ENCODE measurements at regions not wholly inside any gene's neighbourhood (a gene's known extent, or its start where the extent isn't known, plus 50 kb on each side); places are given as distances from the start of the nearest gene placed in this dataset.

DNA sequence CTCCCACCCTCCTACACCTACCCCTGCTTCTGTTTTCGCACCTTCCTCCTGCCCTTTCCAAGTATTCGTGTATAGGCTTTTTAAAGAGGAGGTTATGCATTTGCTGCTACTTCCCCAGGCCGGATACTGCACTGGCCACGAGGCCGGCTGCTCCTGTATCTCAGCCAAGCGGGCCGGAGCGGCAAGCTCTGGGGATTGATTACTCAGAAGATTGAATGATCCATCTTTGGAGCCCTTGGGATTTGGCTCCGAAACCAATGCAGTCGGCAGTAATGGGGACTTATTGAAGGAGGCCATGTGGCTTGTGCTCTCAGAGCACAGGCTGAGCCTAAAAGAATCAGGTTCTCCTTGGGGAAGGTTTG is 405.3 kb downstream of the TLE4 start:
- TF ChIP-seq, protein P1, sequence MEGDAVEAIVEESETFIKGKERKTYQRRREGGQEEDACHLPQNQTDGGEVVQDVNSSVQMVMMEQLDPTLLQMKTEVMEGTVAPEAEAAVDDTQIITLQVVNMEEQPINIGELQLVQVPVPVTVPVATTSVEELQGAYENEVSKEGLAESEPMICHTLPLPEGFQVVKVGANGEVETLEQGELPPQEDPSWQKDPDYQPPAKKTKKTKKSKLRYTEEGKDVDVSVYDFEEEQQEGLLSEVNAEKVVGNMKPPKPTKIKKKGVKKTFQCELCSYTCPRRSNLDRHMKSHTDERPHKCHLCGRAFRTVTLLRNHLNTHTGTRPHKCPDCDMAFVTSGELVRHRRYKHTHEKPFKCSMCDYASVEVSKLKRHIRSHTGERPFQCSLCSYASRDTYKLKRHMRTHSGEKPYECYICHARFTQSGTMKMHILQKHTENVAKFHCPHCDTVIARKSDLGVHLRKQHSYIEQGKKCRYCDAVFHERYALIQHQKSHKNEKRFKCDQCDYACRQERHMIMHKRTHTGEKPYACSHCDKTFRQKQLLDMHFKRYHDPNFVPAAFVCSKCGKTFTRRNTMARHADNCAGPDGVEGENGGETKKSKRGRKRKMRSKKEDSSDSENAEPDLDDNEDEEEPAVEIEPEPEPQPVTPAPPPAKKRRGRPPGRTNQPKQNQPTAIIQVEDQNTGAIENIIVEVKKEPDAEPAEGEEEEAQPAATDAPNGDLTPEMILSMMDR (IDR thresholded peaks at IDR 0.05 in 4 of 5, conservative IDR thresholded peaks at IDR 0.05 in 1 of 5): no peak
- TF ChIP-seq POLR2A (IDR thresholded peaks at IDR 0.05): no peak
